Activated T-cell treated with anti-CD3 and anti-CD28 coated beads for 24 hours (primary cell): ENCODE measurements at regions not wholly inside any gene's neighbourhood (a gene's known extent, or its start where the extent isn't known, plus 50 kb on each side); places are given as distances from the start of the nearest gene placed in this dataset.
"Not testable (repeated sequence)": the region's sequence is repeated elsewhere in the genome, so short reads cannot be mapped to it uniquely, and the experiment has no call there.

Experiments used
- DNase-seq: peaks from one replicate; pipeline ENCODE4 v3.0.0-alpha.2; 2020; ENCODE audit warnings: low read depth

GRCh38 chr3:69647511-69648110 lies 91.7 kb upstream of the MITF start:
- DNase-seq: no peak

GRCh38 chr3:69647081-69647480 lies 92.2 kb upstream of the MITF start:
- no peak for DNase-seq

- DNase-seq: no peak
Observed at GRCh38 chr3:69646287-69647067, 92.8 kb upstream of the MITF start.

DNA sequence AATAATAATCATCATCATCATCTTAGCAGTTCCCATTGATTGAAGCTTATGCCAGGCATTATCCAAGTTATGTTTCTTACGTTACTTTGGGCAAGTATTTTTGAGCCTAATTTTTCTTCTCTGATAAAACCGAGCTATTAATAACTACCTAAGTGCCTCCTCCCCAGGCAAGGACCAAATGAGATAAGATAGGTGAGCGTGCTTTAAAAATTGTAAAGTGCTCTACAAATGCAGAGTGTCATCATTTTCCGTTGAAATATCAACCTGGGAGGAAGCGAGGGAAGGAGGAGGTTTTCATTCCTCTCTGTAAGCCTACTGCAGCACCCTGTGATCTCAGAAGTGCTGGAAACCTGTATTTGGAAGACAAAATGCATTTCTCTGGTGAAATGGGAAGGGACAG lies 96.7 kb upstream of the MITF start:
- DNase-seq: no peak

- DNase-seq: no peak
Observed at GRCh38 chr3:69639851-69640250, 99.4 kb upstream of the MITF start.

- no peak for DNase-seq
Observed at GRCh38 chr3:69628951-69629350, 110.3 kb upstream of the MITF start.

DNA sequence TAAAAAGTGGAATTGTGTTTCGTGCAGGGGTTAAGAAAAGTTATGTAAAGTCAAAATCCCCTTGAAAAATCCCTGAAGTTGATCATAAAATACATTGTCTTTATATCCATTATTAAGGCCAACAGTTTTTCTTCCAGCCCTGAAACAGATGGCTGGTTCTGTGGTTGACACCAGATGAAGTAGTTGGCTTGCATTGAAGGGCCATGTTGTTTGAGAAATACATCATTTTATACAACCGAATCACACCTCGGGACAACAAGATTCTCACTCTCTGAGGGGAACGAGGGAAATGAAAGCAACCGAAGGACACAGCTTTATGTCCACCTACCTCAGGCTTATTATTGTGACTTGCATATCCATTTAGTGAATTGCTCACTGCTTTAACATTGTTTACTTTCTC lies 126.0 kb upstream of the MITF start:
- no peak for DNase-seq

DNA sequence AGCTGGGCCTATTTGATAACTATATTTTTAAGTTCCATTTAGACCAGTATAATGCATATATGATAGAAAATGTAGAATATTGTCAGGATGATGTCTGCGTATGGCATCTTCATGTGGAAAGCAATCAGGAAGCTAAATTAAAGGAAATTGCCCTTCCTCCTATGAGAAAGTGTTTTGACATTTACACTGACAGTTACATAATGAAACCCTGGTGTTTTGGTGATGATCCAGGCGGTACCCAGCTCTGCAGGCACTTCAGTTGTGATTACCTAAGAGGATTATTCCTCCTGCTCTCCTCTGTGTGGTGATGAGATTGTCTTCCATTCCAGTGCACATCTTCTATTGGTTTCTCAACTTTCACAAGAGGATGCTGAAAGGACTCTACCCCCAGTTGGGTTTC lies 126.5 kb upstream of the MITF start:
- DNase-seq: no peak

GRCh38 chr3:69609566-69609965 lies 129.7 kb upstream of the MITF start:
- not testable (repeated sequence) for DNase-seq

DNA sequence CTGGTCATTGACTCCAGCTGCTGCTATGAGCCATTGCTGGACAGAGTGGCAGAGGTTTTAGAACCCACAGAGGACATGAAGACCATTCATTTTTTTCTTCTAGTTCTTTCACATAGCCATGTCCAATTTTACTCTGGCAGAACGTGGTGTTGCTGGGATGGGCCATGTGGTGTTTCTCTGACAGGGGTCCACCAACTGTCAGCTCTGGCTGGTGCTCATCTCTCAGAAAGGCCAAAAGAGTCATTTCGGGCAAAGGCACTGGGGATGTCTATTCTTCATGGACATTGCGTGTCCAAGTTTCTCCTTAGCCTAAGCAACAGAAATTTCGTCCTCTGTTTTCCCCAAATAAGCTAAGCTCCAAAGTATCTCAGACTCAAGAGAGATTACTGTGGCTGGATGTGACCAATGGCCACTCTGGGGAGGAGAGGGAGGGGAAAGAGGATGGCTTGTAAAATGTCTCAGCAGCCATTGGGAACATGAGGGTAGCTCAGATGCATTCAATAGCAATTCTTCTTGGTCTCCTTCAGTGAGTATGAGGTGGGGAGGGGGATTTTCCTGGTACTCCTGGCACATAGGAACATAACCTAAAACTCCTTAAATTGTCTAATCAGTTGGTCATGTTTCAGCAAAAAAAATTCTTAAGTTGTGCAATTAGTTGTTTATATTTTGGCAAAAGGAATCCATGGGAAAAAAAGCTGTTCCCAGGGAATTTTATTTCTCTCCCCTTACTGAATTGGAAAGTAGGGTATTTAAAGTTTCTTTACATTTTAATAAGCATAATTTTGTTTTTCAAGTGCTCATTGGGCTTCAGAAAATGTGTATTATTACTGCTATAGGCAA lies 131.6 kb upstream of the MITF start:
- DNase-seq: no peak

GRCh38 chr3:69605867-69606266 lies 133.4 kb upstream of the MITF start:
- no peak for DNase-seq

- no peak for DNase-seq
Observed at GRCh38 chr3:69604735-69605450, 134.4 kb upstream of the MITF start.

DNA sequence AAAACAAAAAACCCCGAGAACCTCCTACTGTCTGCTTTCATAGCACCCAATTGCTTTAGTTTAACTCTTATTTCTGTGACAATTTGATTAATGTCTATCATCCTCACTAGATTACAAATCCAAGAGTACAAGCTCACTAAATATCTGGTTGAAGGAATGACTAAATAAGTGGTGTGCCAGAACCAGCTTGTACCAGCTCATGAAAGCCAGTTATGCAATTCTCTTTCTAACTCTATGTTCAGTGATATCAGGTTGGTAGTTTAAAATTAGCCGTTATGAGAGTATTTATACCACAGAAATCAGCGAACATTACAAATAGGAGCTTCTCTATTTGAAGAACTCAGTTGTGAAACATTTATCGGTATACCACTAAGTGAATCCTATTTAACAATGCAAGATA lies 137.2 kb upstream of the MITF start:
- no peak for DNase-seq

GRCh38 chr3:69594286-69594685 lies 145.0 kb upstream of the MITF start:
- DNase-seq: no peak

- DNase-seq: no peak
Observed at GRCh38 chr3:69591164-69591736, 148.0 kb upstream of the MITF start.

DNA sequence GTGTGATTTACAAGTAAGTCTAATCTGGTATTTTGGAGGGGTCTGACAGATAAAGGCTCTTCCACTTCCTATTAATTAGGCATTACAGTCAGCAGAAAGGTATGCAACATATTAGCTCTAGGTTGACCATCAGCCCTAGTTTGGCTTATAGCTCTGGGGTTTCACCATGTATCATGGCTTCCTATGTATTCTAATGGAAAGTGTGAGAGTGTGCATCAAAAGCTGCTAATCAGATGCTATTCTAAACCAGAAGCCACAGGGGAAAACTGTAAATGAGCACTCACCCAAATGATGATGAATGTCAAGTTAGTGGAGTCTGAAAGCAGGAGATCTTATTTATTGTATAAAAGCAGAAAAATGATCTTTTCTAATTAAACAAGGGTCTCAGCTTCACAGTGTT lies 149.2 kb upstream of the MITF start:
- no peak for DNase-seq

DNA sequence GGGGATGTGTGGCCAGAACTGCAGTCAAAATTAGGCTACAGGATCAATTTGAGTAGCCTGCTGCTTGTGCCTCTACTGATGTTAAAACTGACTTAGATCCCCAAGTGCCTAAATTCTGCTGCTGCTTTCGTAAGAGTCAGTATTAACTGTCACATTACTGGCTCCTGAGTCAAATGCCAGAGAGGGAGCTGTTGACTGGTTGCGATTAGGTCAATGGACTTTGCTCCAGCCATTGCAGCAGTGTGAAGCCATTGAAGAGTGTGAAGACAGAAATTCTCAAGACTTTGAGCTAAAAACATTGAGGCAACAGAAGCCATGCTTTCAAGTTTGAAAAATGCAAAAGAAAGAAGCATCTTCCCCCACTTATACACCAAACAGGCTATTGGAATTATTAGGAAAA lies 151.1 kb upstream of the MITF start:
- no peak for DNase-seq

DNA sequence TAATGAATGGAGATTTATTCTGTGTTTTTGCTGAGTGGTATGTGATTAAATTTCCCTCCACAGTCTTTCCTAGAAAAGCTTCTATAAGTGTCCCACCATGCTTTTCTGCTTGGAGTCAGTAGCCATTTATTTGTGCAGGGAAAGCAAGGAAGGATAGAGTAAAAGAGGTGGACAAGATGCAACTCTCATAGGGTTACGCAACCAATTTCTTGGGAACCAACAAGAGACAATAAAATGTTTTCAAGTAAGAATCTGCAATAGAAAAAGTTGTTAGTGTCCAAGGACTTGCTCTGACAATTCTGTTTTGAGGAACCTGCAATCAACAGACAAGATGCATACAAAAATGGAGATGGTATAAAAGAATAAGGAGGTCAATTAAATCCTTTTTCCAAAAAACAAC lies 153.8 kb upstream of the MITF start:
- DNase-seq: no peak

GRCh38 chr3:69582044-69582443 lies 157.2 kb upstream of the MITF start:
- no peak for DNase-seq

GRCh38 chr3:69579306-69580041 lies 159.8 kb upstream of the MITF start:
- no peak for DNase-seq

DNA sequence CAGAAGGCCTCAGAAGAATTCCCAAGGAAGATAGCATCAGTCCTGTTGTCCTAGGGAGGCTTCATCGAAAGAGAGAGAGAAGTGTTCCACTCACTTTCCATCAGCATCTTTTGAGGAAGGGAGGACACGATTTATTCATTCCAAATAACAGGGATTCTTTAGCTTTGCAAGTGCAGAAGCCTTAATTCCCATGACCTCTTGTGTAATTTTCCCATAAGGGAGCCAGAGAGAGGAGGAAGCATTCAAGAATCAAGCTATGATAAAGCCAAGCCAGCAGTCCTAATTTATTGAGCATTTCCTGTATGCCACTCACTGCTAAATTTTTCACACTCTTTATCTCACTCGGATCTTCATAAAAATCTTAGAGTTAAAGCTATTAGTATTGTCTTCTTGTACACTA lies 169.7 kb upstream of the MITF start:
- no peak for DNase-seq
